Body of pancreas (tissue), 4 donors: ENCODE measurements at regions not wholly inside any gene's neighbourhood (a gene's known extent, or its start where the extent isn't known, plus 50 kb on each side); places are given as distances from the start of the nearest gene placed in this dataset.

Source experiments
- CTCF ChIP-seq, 7 experiments: fragments of 450-650 bp in 4 of 7; fragments of 200-600 bp in 3 of 7; sonication (generic) in 3 of 7; IDR thresholded peaks; one replicate each; pipeline ENCODE4 v1.5.1; 2016 to 2019; ENCODE audit warnings: antibody characterized with exemption in 7 of 7
- POLR2A ChIP-seq, 3 donors: fragments of 450-650 bp; IDR thresholded peaks; one replicate each; pipeline ENCODE4 v1.6.1; 2016; ENCODE audit warnings: antibody characterized with exemption in 3 of 3, mild to moderate bottlenecking in 2 of 3

- no peak for TF ChIP-seq CTCF (IDR thresholded peaks at IDR 0.05)
- no peak for TF ChIP-seq POLR2A (IDR thresholded peaks at IDR 0.05)
Measured at GRCh38 chr2:16069933-16070647, 129.7 kb downstream of the MYCN start.
